ENCODE measurements at regions not wholly inside any gene's neighbourhood (a gene's known extent, or its start where the extent isn't known, plus 50 kb on each side); places are given as distances from the start of the nearest gene placed in this dataset.

- no peaks in the 10 kb centered on the region for H3K27me3 ChIP-seq (replicated peaks; ENCODE audit: control insufficient read depth, insufficient read depth, low read length)
- TF ChIP-seq CTCF (IDR thresholded peaks at IDR 0.05; ENCODE audit: insufficient read depth, low read length, poor library complexity, severe bottlenecking): no peak
- DNase-seq (ENCODE audit: extremely low read depth, insufficient read length): no peak
- H3K4me3 ChIP-seq (replicated peaks; ENCODE audit: low read depth, low read length): no peak overlapping the region
- H3K36me3 ChIP-seq (ENCODE audit: control insufficient read depth, insufficient read depth, low read length): no peaks in the 10 kb centered on the region
These were observed 309.8 kb upstream of the SETBP1 start for GRCh38 chr18:44370861-44371260.

GRCh38 chr18:44374966-44375365 lies 305.7 kb upstream of the SETBP1 start:
- no peak for TF ChIP-seq CTCF (IDR thresholded peaks at IDR 0.05; ENCODE audit: insufficient read depth, low read length, poor library complexity, severe bottlenecking)
- DNase-seq (ENCODE audit: extremely low read depth, insufficient read length): no peak

GRCh38 chr18:44386401-44386800 lies 294.3 kb upstream of the SETBP1 start:
- no peak for TF ChIP-seq CTCF (IDR thresholded peaks at IDR 0.05; ENCODE audit: insufficient read depth, low read length, poor library complexity, severe bottlenecking)
- Histone ChIP-seq H3K27me3 (replicated peaks; ENCODE audit: control insufficient read depth, insufficient read depth, low read length) (no peaks in the 10 kb centered on the region), H3K4me3 (replicated peaks; ENCODE audit: low read depth, low read length) (no peak overlapping the region), H3K36me3 (ENCODE audit: control insufficient read depth, insufficient read depth, low read length) (no peaks in the 10 kb centered on the region)
- no peak for DNase-seq (ENCODE audit: extremely low read depth, insufficient read length)

More at GRCh38 chr18:44374966-44375365, 305.7 kb upstream of the SETBP1 start:
- H3K4me3 ChIP-seq (replicated peaks; ENCODE audit: low read depth, low read length): no peak overlapping the region
- no peaks in the 10 kb centered on the region for H3K27me3 ChIP-seq (replicated peaks; ENCODE audit: control insufficient read depth, insufficient read depth, low read length)
- no peaks in the 10 kb centered on the region for H3K36me3 ChIP-seq (ENCODE audit: control insufficient read depth, insufficient read depth, low read length)

GRCh38 chr18:44388329-44388728 lies 292.4 kb upstream of the SETBP1 start:
- no peaks in the 10 kb centered on the region for H3K27me3 ChIP-seq (replicated peaks; ENCODE audit: control insufficient read depth, insufficient read depth, low read length)
- no peak for DNase-seq (ENCODE audit: extremely low read depth, insufficient read length)
- no peak overlapping the region for H3K4me3 ChIP-seq (replicated peaks; ENCODE audit: low read depth, low read length)
- TF ChIP-seq CTCF (IDR thresholded peaks at IDR 0.05; ENCODE audit: insufficient read depth, low read length, poor library complexity, severe bottlenecking): no peak
- no peaks in the 10 kb centered on the region for H3K36me3 ChIP-seq (ENCODE audit: control insufficient read depth, insufficient read depth, low read length)

- DNase-seq (ENCODE audit: extremely low read depth, insufficient read length): no peak
- H3K36me3 ChIP-seq (ENCODE audit: control insufficient read depth, insufficient read depth, low read length): no peaks in the 10 kb centered on the region
These were observed 287.8 kb upstream of the SETBP1 start for GRCh38 chr18:44392933-44393332.

More at GRCh38 chr18:44392933-44393332, 287.8 kb upstream of the SETBP1 start:
- Histone ChIP-seq H3K27me3 (replicated peaks; ENCODE audit: control insufficient read depth, insufficient read depth, low read length) (no peaks in the 10 kb centered on the region), H3K4me3 (replicated peaks; ENCODE audit: low read depth, low read length) (no peak overlapping the region)
- TF ChIP-seq CTCF (IDR thresholded peaks at IDR 0.05; ENCODE audit: insufficient read depth, low read length, poor library complexity, severe bottlenecking): no peak

Measured in GM06990 (cell line).